ENCODE measurements at regions not wholly inside any gene's neighbourhood (a gene's known extent, or its start where the extent isn't known, plus 50 kb on each side); places are given as distances from the start of the nearest gene placed in this dataset.

GRCh38 chr12:124389138-124389724, 94.3 kb downstream of the RFLNA start:
- H3K9me2 ChIP-seq (ENCODE audit: insufficient read depth, low read length), result no peaks in the 10 kb centered on the region
- ChIA-PET POLR2A (interaction anchor here (0.5 kb wide), 1 partner anchor 385 kb away, joined by 3 read pairs; no protein-coding TSS in a partner anchor), CTCF (ENCODE audit: unreplicated experiment) (interaction anchor here (0.5 kb wide), 1 partner anchor 35 kb away, joined by 4 read pairs; no protein-coding TSS in a partner anchor)
- DNase-seq (ENCODE audit: low spot score), result no peak
- no peaks in the 10 kb centered on the region; the same call in 1 of the 2 replicates for H3K36me3 ChIP-seq (ENCODE audit: insufficient read depth, low read length)
- H3K9me3 ChIP-seq (ENCODE audit: low read length), result no peaks in the 10 kb centered on the region
- no peaks in the 10 kb centered on the region for H4K20me1 ChIP-seq (ENCODE audit: insufficient read depth, low read length)
- intact Hi-C loops (cut with micrococcal nuclease; ENCODE audit: unreplicated experiment), result no loop called here
- peak overlapping the region; percentile 15; the same call in 1 of the 2 replicates for H3K4me2 ChIP-seq (ENCODE audit: low read length)
- TF ChIP-seq EZH2phosphoT487 (IDR thresholded peaks at IDR 0.05; ENCODE audit: borderline replicate concordance, low read depth, low read length) (no peak), CTCF (conservative IDR thresholded peaks at IDR 0.05; ENCODE audit: low read length) (no peak)
- H2AFZ ChIP-seq (ENCODE audit: low read length), result no peak overlapping the region
- H3K4me1 ChIP-seq (ENCODE audit: insufficient read depth, low read length, poor library complexity, severe bottlenecking), result peaks cover 22% of the 10 kb centered on the region
- H3K27ac ChIP-seq (ENCODE audit: low read depth, low read length, poor library complexity, severe bottlenecking), result no peak overlapping the region
- H3K79me2 ChIP-seq (ENCODE audit: insufficient read depth, low read depth, low read length), result no peaks in the 10 kb centered on the region
- H3K4me3 ChIP-seq (ENCODE audit: low read depth, low read length, poor library complexity, severe bottlenecking), result no peak overlapping the region
- no TSS peak for BruUV-seq (replicated peaks)

- ChIA-PET CTCF (ENCODE audit: unreplicated experiment) (interaction anchor here (0.6 kb wide), 1 partner anchor 116 kb away, joined by 4 read pairs; no protein-coding TSS in a partner anchor), POLR2A (interaction anchor here (0.5 kb wide), 1 partner anchor 385 kb away, joined by 3 read pairs; no protein-coding TSS in a partner anchor)
- peak overlapping the region; percentile 15; the same call in 1 of the 2 replicates for H3K4me2 ChIP-seq (ENCODE audit: low read length)
- H3K4me3 ChIP-seq (ENCODE audit: low read depth, low read length, poor library complexity, severe bottlenecking), result no peak overlapping the region
- no peaks in the 10 kb centered on the region for H3K9me3 ChIP-seq (ENCODE audit: low read length)
- no peaks in the 10 kb centered on the region; the same call in 1 of the 2 replicates for H3K36me3 ChIP-seq (ENCODE audit: insufficient read depth, low read length)
- H3K79me2 ChIP-seq (ENCODE audit: insufficient read depth, low read depth, low read length), result no peaks in the 10 kb centered on the region
- no peaks in the 10 kb centered on the region for H3K9me2 ChIP-seq (ENCODE audit: insufficient read depth, low read length)
- DNase-seq (ENCODE audit: low spot score), result no peak
- H3K27ac ChIP-seq (ENCODE audit: low read depth, low read length, poor library complexity, severe bottlenecking), result no peak overlapping the region
- intact Hi-C loops (cut with micrococcal nuclease; ENCODE audit: unreplicated experiment), result no loop called here
- H3K4me1 ChIP-seq (ENCODE audit: insufficient read depth, low read length, poor library complexity, severe bottlenecking), result peaks cover 22% of the 10 kb centered on the region
- no peak overlapping the region for H2AFZ ChIP-seq (ENCODE audit: low read length)
- no TSS peak for BruUV-seq (replicated peaks)
- TF ChIP-seq EZH2phosphoT487 (IDR thresholded peaks at IDR 0.05; ENCODE audit: borderline replicate concordance, low read depth, low read length) (no peak), CTCF (conservative IDR thresholded peaks at IDR 0.05; ENCODE audit: low read length) (no peak)
- no peaks in the 10 kb centered on the region for H4K20me1 ChIP-seq (ENCODE audit: insufficient read depth, low read length)
Measured at GRCh38 chr12:124388679-124389137, 93.8 kb downstream of the RFLNA start.

Measured in OCI-LY7 (cell line).